EH (cell line): ENCODE measurements at regions not wholly inside any gene's neighbourhood (a gene's known extent, or its start where the extent isn't known, plus 50 kb on each side); places are given as distances from the start of the nearest gene placed in this dataset.

Source experiments
- DNase-seq: peaks from one replicate; pipeline ENCODE4 v3.0.0-alpha.2; 2015; ENCODE audit warnings: low read depth

DNA sequence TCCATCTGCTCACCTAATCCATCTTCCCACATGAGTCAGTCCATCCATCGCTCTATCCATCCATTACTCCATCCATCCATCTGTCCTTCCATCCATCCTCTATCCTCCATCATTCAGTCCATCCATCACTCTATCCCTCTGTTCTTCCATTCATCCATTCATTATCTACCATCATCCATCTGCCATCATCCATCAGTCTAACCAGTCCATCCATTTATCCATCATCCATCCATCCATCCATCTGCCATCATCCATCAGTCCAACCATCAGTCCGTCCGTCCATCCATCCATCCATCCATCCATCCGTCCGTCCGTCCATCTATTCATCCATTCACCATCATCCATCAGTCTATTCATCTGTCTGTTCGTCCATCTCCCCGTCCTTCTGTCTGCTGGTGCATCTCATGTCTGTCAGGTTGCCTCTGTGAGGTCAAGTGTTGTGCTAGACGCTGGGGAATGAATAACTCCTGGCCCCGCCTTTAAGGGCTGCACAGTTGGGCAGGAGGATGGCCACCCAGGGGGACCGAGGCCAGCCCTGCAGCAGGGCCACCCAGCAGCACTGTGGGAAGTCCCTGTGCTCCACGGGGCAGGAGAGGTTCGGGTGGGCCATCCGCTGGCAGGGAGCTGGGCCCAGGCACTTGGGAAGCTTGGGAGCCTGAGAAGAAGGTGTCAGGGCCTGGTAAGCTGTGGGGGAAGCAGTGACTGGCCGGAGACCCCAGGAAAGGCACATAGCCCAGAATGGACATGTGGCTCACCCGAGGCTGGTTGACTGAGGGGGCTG is 137.1 kb downstream of the CTTN start:
- no peak for DNase-seq

GRCh38 chr11:70536051-70536877 is 137.9 kb downstream of the CTTN start:
- no peak for DNase-seq

- DNase-seq, result no peak
Measured at GRCh38 chr11:70537576-70538571, 139.5 kb downstream of the CTTN start.

DNA sequence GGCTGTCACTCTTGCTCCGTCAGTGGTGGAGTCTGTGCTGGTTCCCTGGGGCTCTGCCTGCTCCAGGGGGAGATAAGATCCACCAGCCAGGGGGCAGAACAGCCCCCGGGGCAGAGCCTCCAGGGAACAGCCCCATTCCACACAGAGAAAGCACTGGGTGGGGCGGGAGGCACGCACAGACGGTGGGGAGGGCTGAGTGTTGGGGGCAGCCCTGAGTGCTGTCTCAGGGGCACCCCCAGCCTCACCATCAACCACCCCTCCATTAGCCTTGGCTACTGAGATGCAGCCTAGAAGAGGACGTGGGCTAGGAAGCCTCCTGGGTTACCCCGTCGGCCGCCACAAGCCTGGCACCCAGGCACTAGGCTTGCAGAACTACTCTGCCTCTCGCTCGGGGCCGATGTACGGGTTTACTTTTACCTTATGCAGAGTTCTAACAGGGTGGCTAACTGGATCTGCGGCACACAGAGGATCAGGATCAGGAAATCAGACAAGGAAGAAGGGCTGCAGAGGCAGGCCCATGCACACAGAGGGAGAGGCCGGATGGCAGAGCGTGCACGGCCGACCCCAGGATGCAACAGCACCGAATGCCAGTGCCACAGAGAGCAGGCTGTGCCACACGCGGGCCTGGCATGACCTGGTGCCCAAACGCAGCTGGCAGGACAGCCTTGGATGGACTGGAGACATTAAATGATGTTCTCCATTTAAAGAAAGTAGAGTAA is 140.5 kb downstream of the CTTN start:
- no peak for DNase-seq

DNA sequence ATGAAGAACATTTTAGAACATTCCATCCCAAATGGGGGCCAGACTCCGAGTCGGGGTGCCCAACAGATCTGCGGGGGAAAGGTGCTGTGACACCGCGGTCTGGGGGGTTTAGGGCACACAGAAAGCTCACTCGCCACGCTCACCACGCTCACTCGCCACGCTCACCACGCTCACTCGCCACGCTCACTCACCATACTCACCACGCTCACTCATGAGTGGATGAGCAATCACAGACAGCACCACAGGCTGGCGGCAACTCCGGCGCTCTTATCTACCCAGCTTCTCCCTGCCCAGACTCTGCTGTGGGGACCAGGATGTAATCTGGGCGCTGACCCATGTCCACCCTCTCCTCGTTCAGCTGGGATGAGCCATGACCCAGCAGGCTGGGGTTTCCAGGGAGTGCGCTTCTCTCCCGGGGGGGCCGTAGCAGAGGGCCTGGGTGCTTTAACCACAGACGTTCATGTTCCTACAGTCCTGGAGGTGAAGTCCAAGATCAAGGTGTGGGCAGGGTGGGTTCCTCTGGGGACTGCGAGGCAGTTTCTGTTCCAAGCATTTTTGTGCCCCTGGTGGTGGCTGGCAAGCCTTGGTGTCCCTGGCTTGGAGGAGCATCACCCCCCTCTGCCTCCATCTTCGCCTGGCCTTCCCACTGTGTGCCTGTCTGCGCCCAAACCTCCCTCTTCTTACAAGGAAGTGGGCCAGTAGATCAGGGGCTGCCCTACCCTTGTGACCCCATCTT is 141.2 kb downstream of the CTTN start:
- DNase-seq, result no peak

DNA sequence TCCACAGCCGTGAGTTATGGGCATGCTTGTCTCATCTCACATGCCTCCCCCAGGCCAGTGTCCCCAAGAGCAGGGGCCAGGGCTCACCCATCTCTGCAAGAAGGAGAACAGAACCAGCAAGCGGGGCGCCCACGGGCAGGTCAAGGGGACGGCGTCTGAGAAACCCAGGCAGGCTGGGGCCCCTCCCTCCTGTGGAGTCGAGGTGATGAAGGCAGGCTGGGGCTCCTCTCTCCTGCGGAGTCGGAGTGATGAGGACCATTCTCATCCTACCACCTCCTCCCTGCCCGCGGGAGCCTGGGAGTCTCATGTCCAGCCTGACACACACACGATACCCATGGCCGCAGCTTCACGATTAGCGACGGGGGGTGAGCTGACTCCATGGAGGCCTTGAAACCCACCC is 141.9 kb downstream of the CTTN start:
- no peak for DNase-seq

- no peak for DNase-seq
Measured at GRCh38 chr11:70541176-70541575, 142.8 kb downstream of the CTTN start.

DNA sequence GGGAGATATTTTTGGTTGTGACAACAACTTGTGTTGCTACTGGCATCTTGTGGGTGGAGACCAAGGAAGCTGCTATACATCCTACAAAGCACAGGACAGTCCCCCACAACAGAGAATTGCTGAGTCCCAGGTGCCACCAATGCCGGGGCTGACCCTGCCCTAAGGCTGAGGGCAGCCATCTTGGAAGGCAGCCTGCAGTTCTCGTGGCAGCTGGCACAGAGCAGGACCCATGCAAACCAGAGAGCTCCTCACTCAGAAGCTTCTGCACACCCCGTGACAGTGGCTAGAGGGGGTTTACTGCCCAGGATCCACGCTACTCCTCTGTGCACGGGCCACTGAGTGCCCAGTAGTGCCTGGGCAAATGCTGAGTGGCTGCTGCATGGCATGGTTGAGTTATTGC is 143.4 kb downstream of the CTTN start:
- no peak for DNase-seq

GRCh38 chr11:70542406-70542805 is 144.1 kb downstream of the CTTN start:
- DNase-seq, result no peak

- DNase-seq, result no peak
Measured at GRCh38 chr11:70542811-70543210, 144.5 kb downstream of the CTTN start.

DNA sequence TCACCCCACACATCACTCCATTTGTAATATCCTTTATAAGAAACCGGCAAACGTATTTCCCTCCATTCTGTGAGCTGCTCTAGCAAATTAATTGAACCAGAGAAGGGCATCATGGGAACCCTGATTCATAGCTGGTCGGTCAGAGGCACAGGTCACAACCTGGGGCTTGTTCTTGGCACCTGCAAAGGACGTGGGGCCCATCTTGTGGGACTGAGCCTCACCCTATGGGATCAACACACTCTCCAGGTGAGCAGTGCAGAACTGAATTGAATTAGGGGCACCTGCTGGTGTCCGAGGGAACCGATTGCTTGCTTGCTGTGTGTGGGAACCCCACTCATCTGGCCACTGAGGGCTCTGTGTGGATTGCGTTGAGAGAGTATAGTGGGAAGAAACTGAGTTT is 145.3 kb downstream of the CTTN start:
- no peak for DNase-seq

GRCh38 chr11:70544067-70544773 is 145.9 kb downstream of the CTTN start:
- DNase-seq, result no peak

DNA sequence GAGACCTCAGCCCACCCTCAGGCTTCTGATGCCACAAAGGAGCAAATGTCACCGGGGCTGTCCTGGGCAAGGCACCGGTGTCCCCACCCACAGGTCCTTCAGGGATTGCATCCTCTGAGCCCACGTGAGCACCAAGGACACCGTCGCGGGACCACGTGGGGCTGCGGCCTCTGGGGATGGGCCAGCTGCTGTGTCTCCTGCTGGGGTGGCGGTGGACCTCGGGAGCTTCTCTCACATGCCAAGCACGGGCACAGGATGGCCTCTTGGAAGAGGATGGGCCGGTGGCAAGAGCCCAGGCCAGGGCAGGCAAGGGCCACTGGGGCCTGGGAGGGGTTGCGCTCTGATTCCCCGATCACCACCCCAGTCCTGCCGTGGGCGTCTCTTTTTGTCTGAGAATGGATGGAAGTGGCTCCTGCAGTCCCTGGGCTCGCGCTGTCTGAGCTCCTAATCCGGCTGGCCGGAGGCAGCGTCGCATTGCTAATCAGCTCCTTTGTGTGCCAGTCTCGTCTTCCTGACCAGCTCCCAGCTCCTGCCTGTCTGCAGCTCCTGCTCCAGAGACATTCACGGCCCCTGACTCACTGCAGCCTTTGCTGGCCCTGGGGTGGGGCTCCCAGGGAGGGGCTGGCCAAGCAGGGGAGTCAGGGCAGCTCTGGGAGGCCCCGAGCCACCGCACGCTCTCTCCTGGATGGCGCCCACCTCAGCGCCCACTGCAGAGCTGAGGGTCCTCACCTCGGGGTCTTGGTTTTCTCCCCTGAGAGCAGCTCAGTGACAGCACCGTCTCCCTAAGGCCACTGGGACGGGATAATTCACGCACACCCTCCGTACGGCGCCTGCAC is 146.7 kb downstream of the CTTN start:
- no peak for DNase-seq

- DNase-seq, result no peak
Measured at GRCh38 chr11:70545610-70545912, 147.2 kb downstream of the CTTN start.

DNA sequence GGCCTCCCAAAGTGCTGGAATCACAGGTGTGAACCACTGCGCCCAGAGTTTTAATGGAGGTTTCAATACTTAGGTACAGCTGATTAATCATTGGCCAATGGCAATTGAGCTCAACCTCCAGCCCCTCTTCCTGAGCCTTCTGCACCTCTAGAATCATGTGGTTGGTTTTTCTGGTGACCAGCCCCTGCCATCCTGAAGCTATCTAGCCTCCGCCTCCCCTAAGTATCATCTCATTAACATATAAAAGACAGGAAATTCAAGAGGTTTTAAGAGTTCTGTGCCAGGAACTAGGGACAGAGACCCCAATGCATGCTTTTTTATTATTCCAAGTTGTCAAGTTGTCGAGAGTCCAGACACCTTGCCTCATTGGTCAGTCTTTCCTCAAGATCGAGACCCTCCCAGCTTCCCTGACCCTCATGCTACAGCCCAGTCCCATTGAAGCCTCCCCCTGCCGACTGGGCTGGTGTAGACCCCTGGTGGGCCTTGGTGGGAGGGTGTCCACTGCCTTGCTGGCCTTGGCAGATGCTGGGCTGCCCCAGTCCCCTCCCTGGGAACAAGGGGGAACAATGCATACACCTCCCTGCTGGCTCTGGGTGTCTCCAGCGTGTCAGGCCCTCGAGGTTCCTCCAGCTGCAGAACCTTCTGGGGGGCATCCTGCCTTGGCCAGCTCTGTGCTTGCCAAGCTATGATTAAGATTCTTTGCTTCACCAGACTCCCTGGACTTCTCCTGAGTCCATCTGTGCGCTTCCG is 148.0 kb downstream of the CTTN start:
- no peak for DNase-seq

DNA sequence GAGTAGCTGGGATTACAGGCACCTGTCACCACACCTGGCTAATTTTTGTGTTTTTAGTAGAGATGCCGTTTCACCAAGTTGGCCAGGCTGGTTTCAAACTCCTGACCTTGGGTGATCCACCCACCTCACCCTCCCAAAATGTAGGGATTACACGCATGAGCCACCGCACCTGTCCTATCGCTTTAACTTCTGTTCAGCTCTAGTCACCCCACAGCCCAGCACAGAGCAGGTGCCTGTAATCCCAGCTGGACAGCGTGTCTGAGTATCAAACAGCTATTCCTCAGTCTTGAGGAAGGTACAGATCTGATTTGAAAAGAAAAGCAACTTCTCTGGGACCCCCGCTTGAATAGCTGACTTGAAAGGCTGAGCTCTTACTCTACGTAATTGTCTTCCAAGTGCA is 149.1 kb downstream of the CTTN start:
- no peak for DNase-seq

GRCh38 chr11:70547821-70548670 is 149.7 kb downstream of the CTTN start:
- no peak for DNase-seq

- DNase-seq, result no peak
Measured at GRCh38 chr11:70548976-70549375, 150.6 kb downstream of the CTTN start.
